ENCODE measurements at regions not wholly inside any gene's neighbourhood (a gene's known extent, or its start where the extent isn't known, plus 50 kb on each side); places are given as distances from the start of the nearest gene placed in this dataset.
A peak's percentile ranks its signal among the peaks of the same experiment; 100 is the strongest.
"Not testable (repeated sequence)": the region's sequence is repeated elsewhere in the genome, so short reads cannot be mapped to it uniquely, and the experiment has no call there.

- not testable (repeated sequence) for DNase-seq (ENCODE audit: low spot score)
Observed at GRCh38 chr3:125697126-125697525, 101.8 kb upstream of the OSBPL11 start.

GRCh38 chr3:125697979-125698640 is 102.8 kb upstream of the OSBPL11 start:
- peak; percentile 49 for DNase-seq (ENCODE audit: low spot score)

- no peak for DNase-seq (ENCODE audit: low spot score)
Observed at GRCh38 chr3:125715651-125716050, 120.4 kb upstream of the OSBPL11 start.

- not testable (repeated sequence) for DNase-seq (ENCODE audit: low spot score)
Observed at GRCh38 chr3:125732151-125732550, 136.9 kb upstream of the OSBPL11 start.

- DNase-seq (ENCODE audit: low spot score), result not testable (repeated sequence)
Observed at GRCh38 chr3:125741991-125742718, 146.9 kb upstream of the OSBPL11 start.

- DNase-seq (ENCODE audit: low spot score), result peak; percentile 72
Observed at GRCh38 chr3:125742845-125743244, 147.5 kb upstream of the OSBPL11 start.

- peak; percentile 26 for DNase-seq (ENCODE audit: low spot score)
Observed at GRCh38 chr3:125757050-125757449, 161.8 kb upstream of the OSBPL11 start.

GRCh38 chr3:125758641-125759130 is 163.4 kb upstream of the OSBPL11 start:
- DNase-seq (ENCODE audit: low spot score), result not testable (repeated sequence)

- DNase-seq (ENCODE audit: low spot score), result not testable (repeated sequence)
Observed at GRCh38 chr3:125762601-125763000, 167.3 kb upstream of the OSBPL11 start.

- peak; percentile 70 for DNase-seq (ENCODE audit: low spot score)
Observed at GRCh38 chr3:125766285-125766826, 171.1 kb upstream of the OSBPL11 start.

- not testable (repeated sequence) for DNase-seq (ENCODE audit: low spot score)
Observed at GRCh38 chr3:125766931-125767330, 171.6 kb upstream of the OSBPL11 start.

GRCh38 chr3:125767641-125768040 is 172.3 kb upstream of the OSBPL11 start:
- DNase-seq (ENCODE audit: low spot score), result no peak

GRCh38 chr3:125768821-125769220 is 173.5 kb upstream of the OSBPL11 start:
- DNase-seq (ENCODE audit: low spot score), result not testable (repeated sequence)

- DNase-seq (ENCODE audit: low spot score), result not testable (repeated sequence)
Observed at GRCh38 chr3:125771506-125771905, 176.2 kb upstream of the OSBPL11 start.

GRCh38 chr3:125774433-125775034 is 179.2 kb upstream of the OSBPL11 start:
- DNase-seq (ENCODE audit: low spot score), result not testable (repeated sequence)

GRCh38 chr3:125775106-125775505 is 179.8 kb upstream of the OSBPL11 start:
- DNase-seq (ENCODE audit: low spot score), result not testable (repeated sequence)

GRCh38 chr3:125775606-125776294 is 180.5 kb upstream of the OSBPL11 start:
- DNase-seq (ENCODE audit: low spot score), result not testable (repeated sequence)

- not testable (repeated sequence) for DNase-seq (ENCODE audit: low spot score)
Observed at GRCh38 chr3:125779276-125779675, 184.0 kb upstream of the OSBPL11 start.

GRCh38 chr3:125779918-125780317 is 184.6 kb upstream of the OSBPL11 start:
- DNase-seq (ENCODE audit: low spot score), result not testable (repeated sequence)

- DNase-seq (ENCODE audit: low spot score), result not testable (repeated sequence)
Observed at GRCh38 chr3:125781678-125782077, 186.4 kb upstream of the OSBPL11 start.

GRCh38 chr3:125790312-125790711 is 178.7 kb upstream of the ROPN1B start:
- not testable (repeated sequence) for DNase-seq (ENCODE audit: low spot score)
